ENCODE measurements at regions not wholly inside any gene's neighbourhood (a gene's known extent, or its start where the extent isn't known, plus 50 kb on each side); places are given as distances from the start of the nearest gene placed in this dataset.

DNA sequence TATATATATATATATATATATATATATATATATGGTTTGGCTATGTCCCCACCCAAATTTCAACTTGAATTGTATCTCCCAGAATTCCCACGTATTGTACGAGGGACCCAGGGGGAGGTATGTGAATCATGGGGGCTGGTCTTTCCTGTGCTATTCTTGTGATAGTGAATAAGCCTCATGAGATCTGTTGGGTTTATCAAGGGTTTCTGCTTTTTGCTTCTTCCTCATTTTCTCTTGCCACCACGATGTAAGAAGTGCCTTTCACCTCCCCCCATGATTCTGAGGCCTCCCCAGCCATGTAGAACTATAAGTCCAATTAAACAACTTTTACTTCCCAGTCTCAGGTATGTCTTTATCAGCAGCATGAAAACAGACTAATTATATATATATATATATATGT lies 52.3 kb upstream of the ADAMTS2 start:
- TF ChIP-seq, protein P1, sequence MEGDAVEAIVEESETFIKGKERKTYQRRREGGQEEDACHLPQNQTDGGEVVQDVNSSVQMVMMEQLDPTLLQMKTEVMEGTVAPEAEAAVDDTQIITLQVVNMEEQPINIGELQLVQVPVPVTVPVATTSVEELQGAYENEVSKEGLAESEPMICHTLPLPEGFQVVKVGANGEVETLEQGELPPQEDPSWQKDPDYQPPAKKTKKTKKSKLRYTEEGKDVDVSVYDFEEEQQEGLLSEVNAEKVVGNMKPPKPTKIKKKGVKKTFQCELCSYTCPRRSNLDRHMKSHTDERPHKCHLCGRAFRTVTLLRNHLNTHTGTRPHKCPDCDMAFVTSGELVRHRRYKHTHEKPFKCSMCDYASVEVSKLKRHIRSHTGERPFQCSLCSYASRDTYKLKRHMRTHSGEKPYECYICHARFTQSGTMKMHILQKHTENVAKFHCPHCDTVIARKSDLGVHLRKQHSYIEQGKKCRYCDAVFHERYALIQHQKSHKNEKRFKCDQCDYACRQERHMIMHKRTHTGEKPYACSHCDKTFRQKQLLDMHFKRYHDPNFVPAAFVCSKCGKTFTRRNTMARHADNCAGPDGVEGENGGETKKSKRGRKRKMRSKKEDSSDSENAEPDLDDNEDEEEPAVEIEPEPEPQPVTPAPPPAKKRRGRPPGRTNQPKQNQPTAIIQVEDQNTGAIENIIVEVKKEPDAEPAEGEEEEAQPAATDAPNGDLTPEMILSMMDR (IDR thresholded peaks at IDR 0.05), result no peak
- no peak for TF ChIP-seq POLR2A (IDR thresholded peaks at IDR 0.05)

All from uterus (tissue), 2 donors.